ENCODE measurements at regions not wholly inside any gene's neighbourhood (a gene's known extent, or its start where the extent isn't known, plus 50 kb on each side); places are given as distances from the start of the nearest gene placed in this dataset.

DNA sequence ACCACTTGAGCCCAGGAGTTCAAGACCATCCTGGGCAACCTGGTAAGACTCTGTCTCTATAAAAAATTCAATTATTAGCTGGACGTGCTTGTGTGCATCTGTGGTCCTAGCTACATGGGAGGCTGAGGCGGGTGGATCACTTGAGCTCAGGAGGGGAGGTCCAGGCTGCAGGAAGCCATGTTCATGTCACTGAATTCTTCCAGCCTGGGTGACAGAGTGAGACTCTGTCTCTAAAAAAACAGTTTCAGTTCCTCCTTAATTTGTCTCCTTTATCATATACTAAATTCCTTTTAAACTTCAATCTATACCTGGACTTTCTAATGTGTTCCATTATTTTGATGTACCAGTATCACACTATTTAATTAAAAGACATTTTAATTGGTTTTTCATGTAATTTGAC lies 422.2 kb upstream of the TLE4 start:
- 85 to 88% methylated on average over 2 of the region's 2 CpGs for WGBS, 2 donors (ENCODE audit: low coverage in 1 of 2)
- H3K9me3 ChIP-seq, result no peaks in the 10 kb centered on the region
- TF ChIP-seq POLR2A (IDR thresholded peaks at IDR 0.05) (no peak), POLR2AphosphoS5 (IDR thresholded peaks at IDR 0.05) (no peak), EP300 (IDR thresholded peaks at IDR 0.05; ENCODE audit: low read depth) (no peak)
- TF ChIP-seq, protein P1, sequence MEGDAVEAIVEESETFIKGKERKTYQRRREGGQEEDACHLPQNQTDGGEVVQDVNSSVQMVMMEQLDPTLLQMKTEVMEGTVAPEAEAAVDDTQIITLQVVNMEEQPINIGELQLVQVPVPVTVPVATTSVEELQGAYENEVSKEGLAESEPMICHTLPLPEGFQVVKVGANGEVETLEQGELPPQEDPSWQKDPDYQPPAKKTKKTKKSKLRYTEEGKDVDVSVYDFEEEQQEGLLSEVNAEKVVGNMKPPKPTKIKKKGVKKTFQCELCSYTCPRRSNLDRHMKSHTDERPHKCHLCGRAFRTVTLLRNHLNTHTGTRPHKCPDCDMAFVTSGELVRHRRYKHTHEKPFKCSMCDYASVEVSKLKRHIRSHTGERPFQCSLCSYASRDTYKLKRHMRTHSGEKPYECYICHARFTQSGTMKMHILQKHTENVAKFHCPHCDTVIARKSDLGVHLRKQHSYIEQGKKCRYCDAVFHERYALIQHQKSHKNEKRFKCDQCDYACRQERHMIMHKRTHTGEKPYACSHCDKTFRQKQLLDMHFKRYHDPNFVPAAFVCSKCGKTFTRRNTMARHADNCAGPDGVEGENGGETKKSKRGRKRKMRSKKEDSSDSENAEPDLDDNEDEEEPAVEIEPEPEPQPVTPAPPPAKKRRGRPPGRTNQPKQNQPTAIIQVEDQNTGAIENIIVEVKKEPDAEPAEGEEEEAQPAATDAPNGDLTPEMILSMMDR (IDR thresholded peaks at IDR 0.05), result no peak
- no peaks in the 10 kb centered on the region for H3K36me3 ChIP-seq
- no peaks in the 10 kb centered on the region for H3K27me3 ChIP-seq
- H3K27ac ChIP-seq, result no peak overlapping the region
- intact Hi-C loops (cut with DNase I; ENCODE audit: low total_unique reads), result no loop called here
- DNase-seq, result no peak
- H3K4me3 ChIP-seq, result no peak overlapping the region
- no peaks in the 10 kb centered on the region for H3K4me1 ChIP-seq
- in situ Hi-C loops (cut with MboI; ENCODE audit: low pct_ligation_motif_present in 1 of 4, low pct_unique_long_range_greater_than_20kb in 1 of 4, low sequenced_read_pairs in 3 of 4), result no loop called here

DNA sequence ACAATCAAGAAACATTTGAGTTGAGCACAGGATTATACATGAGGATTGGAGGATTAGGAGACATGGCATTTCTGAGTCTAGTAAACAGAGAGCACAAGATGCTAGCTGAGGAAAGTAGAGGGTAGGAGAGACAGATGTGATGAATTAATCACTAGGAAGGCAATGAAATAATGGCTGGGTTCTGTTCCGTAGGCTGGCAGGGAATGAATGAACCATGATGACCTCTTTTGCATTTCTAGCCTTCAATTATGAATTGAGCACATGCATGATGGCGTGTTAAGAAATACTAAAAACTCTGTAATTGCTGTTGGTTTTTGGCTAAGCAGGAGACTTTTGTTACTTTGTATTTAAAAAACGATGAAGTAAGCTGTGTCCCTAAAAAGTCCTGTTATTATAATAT lies 420.0 kb upstream of the TLE4 start:
- no peaks in the 10 kb centered on the region for H3K4me1 ChIP-seq
- H3K36me3 ChIP-seq, result no peaks in the 10 kb centered on the region
- WGBS, 2 donors (ENCODE audit: low coverage in 1 of 2), result 76 to 85% methylated on average over 3 of the region's 3 CpGs
- H3K9me3 ChIP-seq, result no peaks in the 10 kb centered on the region
- DNase-seq, result no peak
- H3K27me3 ChIP-seq, result no peaks in the 10 kb centered on the region
- no peak overlapping the region for H3K27ac ChIP-seq
- in situ Hi-C loops (cut with MboI; ENCODE audit: low pct_ligation_motif_present in 1 of 4, low pct_unique_long_range_greater_than_20kb in 1 of 4, low sequenced_read_pairs in 3 of 4) (no loop called here), intact Hi-C loops (cut with DNase I; ENCODE audit: low total_unique reads) (no loop called here)
- TF ChIP-seq POLR2AphosphoS5 (IDR thresholded peaks at IDR 0.05), result no peak
- TF ChIP-seq EP300 (IDR thresholded peaks at IDR 0.05; ENCODE audit: low read depth), result no peak
- no peak for TF ChIP-seq POLR2A (IDR thresholded peaks at IDR 0.05)
- TF ChIP-seq, protein P1 (IDR thresholded peaks at IDR 0.05), result no peak
- no peak overlapping the region for H3K4me3 ChIP-seq

DNA sequence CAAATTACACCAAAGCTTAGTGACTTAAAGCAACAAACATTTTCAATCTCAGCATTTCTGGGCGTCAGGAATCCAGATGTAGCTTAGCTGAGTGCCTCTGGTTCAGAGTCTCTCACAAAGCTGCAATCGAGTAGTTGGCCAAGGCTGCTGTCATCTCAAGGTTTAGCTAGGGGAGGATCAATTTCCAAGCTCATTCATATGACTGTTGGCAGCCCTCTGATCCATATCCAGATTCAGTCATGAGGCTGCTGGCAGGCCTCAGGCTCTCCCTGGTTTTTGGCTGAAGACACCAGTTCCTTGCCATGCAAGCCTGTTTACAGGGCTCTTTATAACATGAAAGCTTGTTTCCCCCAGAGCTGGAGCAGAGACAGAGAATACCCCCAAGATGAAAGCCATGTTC lies 419.5 kb upstream of the TLE4 start:
- WGBS, 2 donors (ENCODE audit: low coverage in 1 of 2), result 60 to 75% methylated on average over 2 of the region's 2 CpGs
- Histone ChIP-seq H3K4me3 (no peak overlapping the region), H3K4me1 (no peaks in the 10 kb centered on the region), H3K27ac (no peak overlapping the region), H3K36me3 (no peaks in the 10 kb centered on the region), H3K9me3 (no peaks in the 10 kb centered on the region), H3K27me3 (no peaks in the 10 kb centered on the region)
- TF ChIP-seq POLR2AphosphoS5 (IDR thresholded peaks at IDR 0.05) (no peak), EP300 (IDR thresholded peaks at IDR 0.05; ENCODE audit: low read depth) (no peak), POLR2A (IDR thresholded peaks at IDR 0.05) (no peak)
- TF ChIP-seq, protein P1 (IDR thresholded peaks at IDR 0.05), result no peak
- intact Hi-C loops (cut with DNase I; ENCODE audit: low total_unique reads), result no loop called here
- DNase-seq, result no peak
- in situ Hi-C loops (cut with MboI; ENCODE audit: low pct_ligation_motif_present in 1 of 4, low pct_unique_long_range_greater_than_20kb in 1 of 4, low sequenced_read_pairs in 3 of 4), result no loop called here

DNA sequence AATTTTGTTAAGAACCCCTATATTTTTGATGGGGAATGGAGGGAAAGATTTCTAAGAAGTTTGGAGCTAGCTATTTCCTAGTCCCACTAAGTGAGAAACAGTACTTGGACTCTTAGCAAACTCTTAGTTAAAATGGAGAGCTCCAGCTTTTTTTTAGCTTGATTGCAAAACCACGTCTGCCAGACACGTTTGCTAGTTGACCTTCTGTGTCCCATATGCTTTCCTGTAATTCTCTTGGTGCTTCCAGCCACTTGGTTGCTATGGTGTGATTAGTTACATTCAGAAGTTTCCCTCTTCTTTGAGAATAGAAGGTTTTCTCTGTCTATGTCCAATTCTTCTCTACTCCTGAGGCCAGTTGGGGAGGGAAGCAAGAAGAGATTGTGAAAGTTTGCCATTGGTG lies 417.0 kb upstream of the TLE4 start:
- no peaks in the 10 kb centered on the region for H3K4me1 ChIP-seq
- H3K4me3 ChIP-seq, result no peak overlapping the region
- H3K27ac ChIP-seq, result no peak overlapping the region
- no peaks in the 10 kb centered on the region for H3K36me3 ChIP-seq
- no peaks in the 10 kb centered on the region for H3K9me3 ChIP-seq
- in situ Hi-C loops (cut with MboI; ENCODE audit: low pct_ligation_motif_present in 1 of 4, low pct_unique_long_range_greater_than_20kb in 1 of 4, low sequenced_read_pairs in 3 of 4) (no loop called here), intact Hi-C loops (cut with DNase I; ENCODE audit: low total_unique reads) (no loop called here)
- DNase-seq, result no peak
- no peaks in the 10 kb centered on the region for H3K27me3 ChIP-seq
- WGBS, 2 donors (ENCODE audit: low coverage in 1 of 2), result 40 to 60% methylated on average over 2 of the region's 2 CpGs
- TF ChIP-seq, protein P1 (IDR thresholded peaks at IDR 0.05), result no peak
- TF ChIP-seq POLR2A (IDR thresholded peaks at IDR 0.05) (no peak), EP300 (IDR thresholded peaks at IDR 0.05; ENCODE audit: low read depth) (no peak)

Measured in transverse colon (tissue), 4 donors.